Activated naive CD4-positive, alpha-beta T cell treated with anti-CD3 and anti-CD28 coated beads for 36 hours (primary cell): ENCODE measurements at regions not wholly inside any gene's neighbourhood (a gene's known extent, or its start where the extent isn't known, plus 50 kb on each side); places are given as distances from the start of the nearest gene placed in this dataset.

ENCODE experiments used
- CTCF ChIA-PET: fragments of 350-600 bp; sonication (Branson Sonifier 250); formaldehyde crosslinking; loops from one replicate; lab custom pipeline; 2021; ENCODE audit warnings: antibody characterized with exemption; lab: Charles Lee
- DNase-seq: peaks from one replicate; pipeline ENCODE4 v3.0.0-alpha.2; 2020
- H3K27ac Mint-ChIP-seq: one replicate; pipeline ENCODE4 v1.8.0; 2021; ENCODE audit warnings: mild to moderate bottlenecking, mixed read lengths
- H3K27me3 Mint-ChIP-seq: one replicate; pipeline ENCODE4 v1.8.0; 2021; ENCODE audit warnings: low read depth, mixed read lengths
- H3K36me3 Mint-ChIP-seq: one replicate; pipeline ENCODE4 v1.8.0; 2021; ENCODE audit warnings: low read depth, mixed read lengths
- H3K4me1 Mint-ChIP-seq: one replicate; pipeline ENCODE4 v1.8.0; 2021; ENCODE audit warnings: low read depth, mixed read lengths
- H3K4me3 Mint-ChIP-seq: one replicate; pipeline ENCODE4 v1.8.0; 2021; ENCODE audit warnings: mild to moderate bottlenecking, moderate library complexity, mixed read lengths
- H3K9me3 Mint-ChIP-seq: one replicate; pipeline ENCODE4 v1.8.0; 2021; ENCODE audit warnings: mixed read lengths
- intact Hi-C: fragments of 100-400 bp; cut with micrococcal nuclease; formaldehyde crosslinking; loops from one replicate; pipeline ENCODE4 v1.15.1; 2023

DNA sequence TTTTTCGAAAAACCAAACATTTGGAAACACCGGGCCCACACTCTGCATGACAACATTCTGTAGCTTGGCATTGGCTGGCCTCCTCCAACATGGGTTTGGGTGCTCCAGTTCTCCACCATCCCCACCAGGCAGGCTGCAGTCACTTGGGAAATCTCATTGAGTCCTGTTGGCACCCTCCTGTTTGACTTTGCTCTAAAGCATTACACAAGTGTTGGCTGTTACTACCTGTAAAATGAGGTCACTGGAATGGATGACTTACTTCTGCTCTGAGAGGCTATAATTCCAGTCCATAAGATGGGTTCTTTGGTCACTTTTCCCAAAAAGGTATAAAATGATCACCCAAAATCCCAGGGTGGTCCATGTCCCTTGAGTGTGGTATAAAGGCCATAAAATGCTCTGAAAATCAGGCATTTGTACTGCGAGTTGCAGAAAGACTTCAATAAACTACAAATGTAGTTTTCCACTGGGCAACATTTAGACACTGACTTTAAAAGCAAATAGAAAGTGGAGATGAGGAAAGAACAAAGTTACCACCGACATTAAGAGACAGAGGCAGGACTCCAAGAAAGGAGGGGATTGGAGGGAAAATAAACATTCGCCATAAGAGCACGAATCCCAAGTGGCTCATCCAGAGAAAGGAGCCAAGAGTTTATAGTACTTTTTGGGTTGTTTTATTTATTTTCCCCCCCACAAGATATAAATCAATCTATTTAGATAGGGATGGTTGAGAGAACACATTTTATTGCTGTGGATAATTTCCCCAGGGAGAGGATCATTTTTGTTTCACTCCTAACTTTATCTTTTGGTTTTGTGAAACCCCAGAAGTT lies 295.1 kb downstream of the TLE1 start:
- Mint-ChIP-seq H3K9me3 (peaks cover 3% of the 10 kb centered on the region), H3K4me1 (no peaks in the 10 kb centered on the region), H3K4me3 (no peak overlapping the region), H3K36me3 (no peaks in the 10 kb centered on the region), H3K27ac (no peak overlapping the region), H3K27me3 (no peaks in the 10 kb centered on the region)
- intact Hi-C loops: no loop called here
- CTCF ChIA-PET: no interaction called here
- no peak for DNase-seq

DNA sequence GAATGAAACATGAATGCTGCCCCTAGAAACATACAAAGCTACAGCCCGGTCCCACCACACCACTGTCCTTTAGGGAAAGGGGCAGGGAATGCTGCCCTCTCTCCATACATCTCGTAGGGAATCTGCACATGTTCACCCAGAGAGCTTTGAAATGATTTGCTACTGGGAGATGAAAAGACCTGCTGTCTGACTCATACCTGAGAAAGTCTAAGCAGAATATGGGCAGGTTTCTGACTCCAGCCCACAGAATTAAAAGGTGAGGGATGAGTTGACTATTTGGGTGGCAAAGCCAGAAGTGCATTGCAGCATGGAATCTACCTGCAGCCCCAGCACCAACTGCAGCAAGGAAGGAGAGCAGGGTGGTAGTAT lies 297.9 kb downstream of the TLE1 start:
- no peak overlapping the region for H3K4me3 Mint-ChIP-seq

DNA sequence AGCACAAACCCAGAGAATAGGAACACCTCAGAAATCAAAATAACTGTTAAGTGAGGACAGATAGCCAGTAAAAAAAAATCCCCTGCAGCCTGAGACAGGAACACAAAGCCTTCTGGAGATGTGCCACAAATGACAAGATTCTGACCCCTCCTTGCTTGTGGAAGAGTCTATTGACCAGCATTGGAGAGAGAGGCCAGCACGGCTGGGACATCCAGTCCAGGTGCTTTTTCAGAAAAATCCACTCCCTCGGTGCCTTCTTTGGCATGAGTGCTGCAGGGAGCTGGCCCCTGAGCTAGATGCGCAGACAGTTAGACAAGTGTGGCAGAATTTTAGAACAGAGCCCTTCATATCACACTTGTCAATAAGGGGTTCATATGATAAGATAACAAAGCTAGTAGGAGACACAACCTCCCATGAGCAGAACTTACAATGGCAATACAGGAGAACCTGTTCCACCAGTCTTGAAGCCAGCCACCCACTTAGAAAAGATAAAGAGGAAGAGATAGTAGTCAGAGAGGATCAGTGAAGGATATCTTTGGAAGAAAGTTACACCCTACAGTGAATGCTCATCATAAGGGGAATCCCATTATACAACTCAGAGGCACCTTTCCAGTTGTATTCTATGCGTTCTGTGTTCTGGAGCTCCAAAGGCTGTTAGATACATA lies 298.4 kb downstream of the TLE1 start:
- Mint-ChIP-seq H3K27me3 (no peaks in the 10 kb centered on the region), H3K4me1 (no peaks in the 10 kb centered on the region), H3K4me3 (no peak overlapping the region), H3K9me3 (peaks cover 3% of the 10 kb centered on the region), H3K27ac (no peak overlapping the region), H3K36me3 (no peaks in the 10 kb centered on the region)
- no peak for DNase-seq
- intact Hi-C loops: no loop called here
- CTCF ChIA-PET: no interaction called here

More for the DNA sequence above, 297.9 kb downstream of the TLE1 start:
- CTCF ChIA-PET: no interaction called here
- no peak for DNase-seq
- Mint-ChIP-seq H3K27me3 (no peaks in the 10 kb centered on the region), H3K36me3 (no peaks in the 10 kb centered on the region), H3K9me3 (peaks cover 3% of the 10 kb centered on the region), H3K4me1 (no peaks in the 10 kb centered on the region), H3K27ac (no peak overlapping the region)
- intact Hi-C loops: no loop called here

DNA sequence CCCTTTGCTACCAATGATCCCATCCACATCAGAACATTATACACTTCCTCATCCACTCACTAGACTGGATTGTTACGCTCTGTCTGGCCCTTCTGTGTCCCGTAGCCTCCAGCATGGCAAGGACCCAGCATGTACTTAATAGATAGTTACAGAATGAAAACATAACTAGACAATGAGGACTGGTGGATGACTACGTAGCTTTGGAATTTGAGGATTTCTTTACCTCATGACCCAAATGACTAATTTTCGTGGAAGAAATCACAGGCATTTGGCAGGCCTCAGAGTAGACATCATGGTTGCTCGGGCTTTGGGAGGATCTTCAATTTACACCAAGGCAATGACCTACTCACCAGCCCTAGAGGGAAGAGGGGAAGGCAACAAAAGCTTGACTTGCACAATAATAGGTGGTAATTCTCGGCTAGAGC lies 299.8 kb downstream of the TLE1 start:
- Mint-ChIP-seq H3K36me3 (no peaks in the 10 kb centered on the region), H3K27ac (no peak overlapping the region), H3K9me3 (peaks cover 3% of the 10 kb centered on the region), H3K4me3 (no peak overlapping the region), H3K4me1 (no peaks in the 10 kb centered on the region), H3K27me3 (no peaks in the 10 kb centered on the region)
- no peak for DNase-seq
- intact Hi-C loops: no loop called here
- CTCF ChIA-PET: no interaction called here

DNA sequence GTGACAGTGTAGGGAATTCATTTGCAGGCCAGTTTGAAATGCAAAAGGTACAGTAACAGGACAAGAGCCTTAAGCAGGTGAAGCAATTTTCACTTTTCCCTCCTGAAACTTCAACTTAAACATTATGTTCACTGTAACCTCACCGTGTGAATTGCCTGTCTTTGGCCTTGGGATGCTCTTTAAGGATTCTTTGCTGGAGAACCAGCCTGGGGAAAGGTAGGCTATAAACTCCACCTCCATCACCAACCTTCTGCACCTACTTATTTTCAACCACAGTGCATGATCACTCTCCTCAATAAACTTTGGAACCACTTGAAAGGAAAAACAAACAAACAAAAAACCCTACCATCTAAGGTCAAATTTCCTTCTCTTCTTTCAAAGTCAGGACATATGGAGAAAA lies 300.5 kb downstream of the TLE1 start:
- no peak for DNase-seq
- no peak overlapping the region for H3K27ac Mint-ChIP-seq
- no peaks in the 10 kb centered on the region for H3K27me3 Mint-ChIP-seq
- H3K4me1 Mint-ChIP-seq: no peaks in the 10 kb centered on the region
- intact Hi-C loops: no loop called here
- no peaks in the 10 kb centered on the region for H3K36me3 Mint-ChIP-seq
- H3K9me3 Mint-ChIP-seq: peaks cover 3% of the 10 kb centered on the region
- CTCF ChIA-PET: no interaction called here
- no peak overlapping the region for H3K4me3 Mint-ChIP-seq

DNA sequence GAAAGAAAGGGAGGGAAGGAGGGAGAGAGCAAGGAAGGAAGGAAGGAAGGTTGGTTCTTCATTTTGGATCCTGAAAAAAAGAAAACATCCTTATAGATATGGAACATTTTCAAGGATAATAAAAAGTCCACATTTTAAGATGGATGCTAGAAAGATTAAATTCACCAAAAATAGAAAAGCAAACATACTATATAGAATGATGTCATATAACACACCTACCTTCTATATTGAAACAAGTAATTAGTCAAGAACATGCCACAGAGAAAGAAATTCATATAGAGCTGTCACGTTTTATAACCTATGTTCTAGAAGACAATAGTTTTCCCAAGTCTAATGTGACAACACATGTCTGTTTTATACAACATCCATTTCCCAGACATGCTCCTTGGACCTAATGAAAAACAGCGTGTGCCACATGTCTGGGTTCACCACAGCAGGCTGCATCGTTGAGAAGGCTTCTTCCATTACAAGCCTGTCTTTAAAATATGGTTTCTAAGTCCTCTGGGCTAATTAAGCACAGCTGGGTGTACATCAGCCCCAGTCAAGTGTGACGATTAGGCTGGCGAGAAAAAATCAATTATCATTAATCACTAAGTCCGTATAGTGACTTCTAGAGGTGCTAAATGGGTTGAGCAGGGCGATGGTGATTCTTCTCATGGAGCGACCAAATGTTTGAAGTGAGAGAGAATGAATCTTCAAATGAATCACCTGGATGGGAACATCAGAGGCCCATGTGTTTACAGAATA lies 301.8 kb downstream of the TLE1 start:
- H3K36me3 Mint-ChIP-seq: no peaks in the 10 kb centered on the region
- H3K27ac Mint-ChIP-seq: no peak overlapping the region
- CTCF ChIA-PET: no interaction called here
- DNase-seq: no peak
- no peaks in the 10 kb centered on the region for H3K27me3 Mint-ChIP-seq
- no peaks in the 10 kb centered on the region for H3K4me1 Mint-ChIP-seq
- intact Hi-C loops: no loop called here
- peaks cover 2% of the 10 kb centered on the region for H3K9me3 Mint-ChIP-seq
- H3K4me3 Mint-ChIP-seq: no peak overlapping the region

DNA sequence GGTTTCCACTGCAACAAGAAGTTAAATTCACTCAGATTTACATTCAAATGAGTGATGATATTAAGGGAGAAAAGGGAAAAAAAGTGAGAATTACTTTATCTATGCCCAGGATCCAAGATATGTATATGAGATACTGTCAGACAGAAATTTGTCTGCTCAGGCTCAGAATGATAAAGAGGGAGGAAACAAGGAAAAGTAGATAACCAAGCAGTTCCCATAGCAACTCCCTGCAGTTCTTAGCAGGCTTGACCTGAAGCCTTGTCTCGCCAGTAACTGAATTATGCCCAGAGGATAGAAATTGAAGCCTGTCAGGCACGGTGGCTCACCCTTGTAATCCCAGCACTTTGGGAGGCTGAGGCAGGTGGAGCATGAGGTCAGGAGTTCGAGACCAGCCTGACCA lies 304.4 kb downstream of the TLE1 start:
- intact Hi-C loops: no loop called here
- no peaks in the 10 kb centered on the region for H3K9me3 Mint-ChIP-seq
- no peaks in the 10 kb centered on the region for H3K27me3 Mint-ChIP-seq
- no peaks in the 10 kb centered on the region for H3K4me1 Mint-ChIP-seq
- H3K27ac Mint-ChIP-seq: no peak overlapping the region
- CTCF ChIA-PET: no interaction called here
- H3K36me3 Mint-ChIP-seq: no peaks in the 10 kb centered on the region
- DNase-seq: no peak
- no peak overlapping the region for H3K4me3 Mint-ChIP-seq

DNA sequence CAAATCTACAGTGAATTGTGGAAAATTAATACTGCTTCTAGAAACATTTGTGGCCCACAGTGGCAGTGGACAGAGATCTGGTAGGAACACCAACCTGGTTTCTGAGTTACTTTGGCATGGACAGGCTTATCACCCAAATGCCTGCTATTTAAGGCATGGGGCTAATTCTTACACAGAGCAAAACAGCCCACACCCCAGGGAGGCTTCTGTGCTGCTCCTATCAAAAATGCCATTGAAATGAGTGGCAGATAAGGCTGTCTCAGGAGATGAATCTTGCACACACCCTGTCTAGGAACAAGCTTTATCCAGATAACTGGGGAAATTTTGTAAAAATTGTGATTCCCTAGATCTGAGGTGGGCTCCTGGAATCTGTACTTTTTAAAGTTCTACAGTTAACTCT lies 307.1 kb downstream of the TLE1 start:
- Mint-ChIP-seq H3K9me3 (no peaks in the 10 kb centered on the region), H3K27ac (no peak overlapping the region), H3K27me3 (no peaks in the 10 kb centered on the region), H3K4me3 (no peak overlapping the region), H3K36me3 (no peaks in the 10 kb centered on the region), H3K4me1 (no peaks in the 10 kb centered on the region)
- intact Hi-C loops: no loop called here
- no peak for DNase-seq
- CTCF ChIA-PET: no interaction called here

DNA sequence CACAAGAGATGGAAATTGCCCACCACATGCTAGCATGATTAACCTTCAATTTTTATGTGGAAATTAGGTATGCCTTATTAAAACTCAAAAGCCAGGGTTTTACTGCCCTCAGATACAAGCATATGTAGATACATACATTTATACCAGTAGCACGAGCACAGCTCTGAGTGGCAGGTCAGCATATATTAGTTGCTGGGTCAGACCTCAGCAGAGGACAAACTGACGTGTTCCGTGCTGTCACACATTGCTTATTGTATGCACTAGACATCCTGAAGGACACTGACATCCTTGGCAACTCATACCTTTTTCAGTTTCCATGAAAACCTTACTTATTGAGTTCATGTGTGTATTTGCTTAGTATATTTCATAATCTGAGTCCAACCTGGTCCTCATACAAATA lies 307.7 kb downstream of the TLE1 start:
- intact Hi-C loops: no loop called here
- H3K27ac Mint-ChIP-seq: no peak overlapping the region
- no peaks in the 10 kb centered on the region for H3K9me3 Mint-ChIP-seq
- no peak for DNase-seq
- H3K36me3 Mint-ChIP-seq: no peaks in the 10 kb centered on the region
- CTCF ChIA-PET: no interaction called here
- H3K4me1 Mint-ChIP-seq: no peaks in the 10 kb centered on the region
- no peak overlapping the region for H3K4me3 Mint-ChIP-seq
- no peaks in the 10 kb centered on the region for H3K27me3 Mint-ChIP-seq

DNA sequence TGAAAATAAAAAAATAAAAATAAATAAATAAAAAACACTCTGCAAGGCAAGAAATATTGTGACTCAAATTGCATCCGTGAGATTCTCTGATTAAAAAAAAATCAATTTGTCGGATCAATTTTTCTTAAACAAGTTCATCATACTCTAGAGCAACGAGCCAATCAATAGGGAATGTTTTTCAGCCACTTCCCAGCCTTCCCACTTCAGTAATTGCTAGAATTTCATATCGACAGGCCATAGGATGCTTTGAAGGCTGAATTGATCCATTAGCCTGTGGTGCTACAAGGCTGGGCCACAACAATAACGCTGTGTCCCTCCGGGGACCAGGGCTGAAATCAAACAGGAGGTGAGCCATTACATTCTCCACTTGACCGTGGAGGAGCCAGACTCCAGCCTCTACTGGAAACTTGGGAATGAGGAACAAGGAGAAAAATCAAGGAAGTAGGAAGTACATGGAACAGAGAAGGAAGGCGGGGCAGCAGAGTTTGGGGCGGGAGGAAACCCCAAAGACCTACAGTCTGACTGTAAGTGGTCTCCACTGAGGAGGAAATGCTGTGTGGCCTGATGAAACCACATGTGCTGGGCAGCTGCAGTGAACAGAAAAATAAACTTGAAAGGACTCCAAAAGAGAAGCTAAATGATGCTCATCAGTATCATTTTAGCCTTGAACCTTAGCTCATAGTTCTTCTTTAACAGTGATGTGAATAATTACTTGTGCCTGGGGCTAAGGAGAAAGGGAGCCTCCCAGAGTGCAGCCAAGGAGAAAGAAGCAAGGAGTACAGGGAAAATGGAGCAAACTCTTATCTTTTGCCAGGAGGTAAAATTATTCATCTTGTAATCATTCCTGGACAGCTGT lies 308.6 kb downstream of the TLE1 start:
- Mint-ChIP-seq H3K27ac (no peak overlapping the region), H3K9me3 (no peaks in the 10 kb centered on the region), H3K4me3 (no peak overlapping the region), H3K4me1 (no peaks in the 10 kb centered on the region), H3K36me3 (no peaks in the 10 kb centered on the region), H3K27me3 (no peaks in the 10 kb centered on the region)
- CTCF ChIA-PET: no interaction called here
- intact Hi-C loops: no loop called here
- DNase-seq: no peak

DNA sequence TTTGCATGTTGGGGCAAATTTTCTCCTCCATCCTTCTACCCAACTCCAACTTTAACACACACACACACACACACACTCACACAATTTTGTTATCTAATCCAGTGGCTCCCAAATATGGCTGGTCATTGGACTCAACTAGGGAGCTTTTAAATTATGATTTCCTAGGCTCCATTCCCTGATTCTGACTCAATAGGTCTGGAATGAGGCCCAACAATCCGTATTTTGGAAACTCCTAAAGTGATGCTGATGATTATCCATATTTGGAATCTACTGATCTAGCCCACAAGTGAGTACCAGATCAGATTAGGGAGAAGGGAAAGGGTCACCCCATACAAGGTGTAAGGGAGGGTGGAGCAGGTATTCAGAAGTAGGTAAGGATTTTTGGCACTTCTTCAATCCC lies 309.7 kb downstream of the TLE1 start:
- Mint-ChIP-seq H3K36me3 (no peaks in the 10 kb centered on the region), H3K9me3 (no peaks in the 10 kb centered on the region), H3K4me1 (no peaks in the 10 kb centered on the region), H3K4me3 (no peak overlapping the region), H3K27me3 (no peaks in the 10 kb centered on the region), H3K27ac (no peak overlapping the region)
- CTCF ChIA-PET: no interaction called here
- DNase-seq: no peak
- intact Hi-C loops: no loop called here

DNA sequence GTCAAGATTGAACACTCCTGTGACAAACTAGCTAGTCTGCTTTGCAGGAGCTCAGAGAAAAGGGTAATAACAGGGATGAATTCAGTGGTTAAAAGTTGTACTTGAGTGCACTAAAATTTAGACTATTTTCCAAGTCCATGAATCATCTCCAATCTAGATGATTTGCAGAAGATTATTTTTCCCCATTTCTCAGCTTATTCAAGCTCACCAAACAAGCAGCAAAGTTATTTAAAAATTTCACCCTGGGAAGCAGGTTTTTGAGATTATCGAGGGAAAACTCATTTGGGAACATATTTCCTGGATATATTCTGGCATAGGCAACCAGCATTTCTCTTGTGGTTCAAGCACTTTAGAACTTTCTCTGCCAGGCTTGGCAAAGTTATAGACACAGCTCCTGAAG lies 311.4 kb downstream of the TLE1 start:
- H3K27me3 Mint-ChIP-seq: no peaks in the 10 kb centered on the region
- H3K4me3 Mint-ChIP-seq: no peak overlapping the region
- no peaks in the 10 kb centered on the region for H3K4me1 Mint-ChIP-seq
- CTCF ChIA-PET: no interaction called here
- intact Hi-C loops: no loop called here
- no peaks in the 10 kb centered on the region for H3K36me3 Mint-ChIP-seq
- H3K27ac Mint-ChIP-seq: no peak overlapping the region
- no peak for DNase-seq
- no peaks in the 10 kb centered on the region for H3K9me3 Mint-ChIP-seq
